NCI-H2171 (cell line): ENCODE measurements at regions not wholly inside any gene's neighbourhood (a gene's known extent, or its start where the extent isn't known, plus 50 kb on each side); places are given as distances from the start of the nearest gene placed in this dataset.

Source experiments
- DNase-seq: peaks from one replicate; lab custom pipeline; 2025; lab: John Stamatoyannopoulos, UW

- DNase-seq = no peak
Measured at GRCh38 chr4:58205446-58206235, 1095.5 kb upstream of the IGFBP7 start.

GRCh38 chr4:58192217-58192616, 1082.0 kb upstream of the IGFBP7 start:
- DNase-seq = no peak

GRCh38 chr4:58191109-58191508, 1080.9 kb upstream of the IGFBP7 start:
- no peak for DNase-seq

- no peak for DNase-seq
Measured at GRCh38 chr4:58188316-58188715, 1078.1 kb upstream of the IGFBP7 start.

- no peak for DNase-seq
Measured at GRCh38 chr4:58175024-58175423, 1064.8 kb upstream of the IGFBP7 start.

- no peak for DNase-seq
Measured at GRCh38 chr4:58166490-58166889, 1056.3 kb upstream of the IGFBP7 start.

- no peak for DNase-seq
Measured at GRCh38 chr4:58163156-58163555, 1053.0 kb upstream of the IGFBP7 start.

GRCh38 chr4:58149404-58150085, 1039.4 kb upstream of the IGFBP7 start:
- no peak for DNase-seq

GRCh38 chr4:58144721-58145120, 1034.5 kb upstream of the IGFBP7 start:
- no peak for DNase-seq

GRCh38 chr4:58138786-58139668, 1028.8 kb upstream of the IGFBP7 start:
- peak; percentile 34 for DNase-seq

- no peak for DNase-seq
Measured at GRCh38 chr4:58136604-58137003, 1026.4 kb upstream of the IGFBP7 start.

- no peak for DNase-seq
Measured at GRCh38 chr4:58127680-58128079, 1017.5 kb upstream of the IGFBP7 start.

GRCh38 chr4:58119298-58119697, 1009.1 kb upstream of the IGFBP7 start:
- no peak for DNase-seq

GRCh38 chr4:58113126-58113525, 1002.9 kb upstream of the IGFBP7 start:
- peak; percentile 32 for DNase-seq

- no peak for DNase-seq
Measured at GRCh38 chr4:58111818-58112217, 1001.6 kb upstream of the IGFBP7 start.

- DNase-seq = no peak
Measured at GRCh38 chr4:58093352-58093751, 983.2 kb upstream of the IGFBP7 start.

GRCh38 chr4:58090539-58090938, 980.4 kb upstream of the IGFBP7 start:
- DNase-seq = no peak

- DNase-seq = no peak
Measured at GRCh38 chr4:58081356-58081755, 971.2 kb upstream of the IGFBP7 start.

- DNase-seq = no peak
Measured at GRCh38 chr4:58075724-58076123, 965.5 kb upstream of the IGFBP7 start.

- DNase-seq = no peak
Measured at GRCh38 chr4:58074382-58074781, 964.2 kb upstream of the IGFBP7 start.

- no peak for DNase-seq
Measured at GRCh38 chr4:58070726-58071125, 960.5 kb upstream of the IGFBP7 start.

- no peak for DNase-seq
Measured at GRCh38 chr4:58064653-58065052, 954.5 kb upstream of the IGFBP7 start.
